ENCODE measurements at regions not wholly inside any gene's neighbourhood (a gene's known extent, or its start where the extent isn't known, plus 50 kb on each side); places are given as distances from the start of the nearest gene placed in this dataset.
"Not testable (repeated sequence)": the region's sequence is repeated elsewhere in the genome, so short reads cannot be mapped to it uniquely, and the experiment has no call there.

DNA sequence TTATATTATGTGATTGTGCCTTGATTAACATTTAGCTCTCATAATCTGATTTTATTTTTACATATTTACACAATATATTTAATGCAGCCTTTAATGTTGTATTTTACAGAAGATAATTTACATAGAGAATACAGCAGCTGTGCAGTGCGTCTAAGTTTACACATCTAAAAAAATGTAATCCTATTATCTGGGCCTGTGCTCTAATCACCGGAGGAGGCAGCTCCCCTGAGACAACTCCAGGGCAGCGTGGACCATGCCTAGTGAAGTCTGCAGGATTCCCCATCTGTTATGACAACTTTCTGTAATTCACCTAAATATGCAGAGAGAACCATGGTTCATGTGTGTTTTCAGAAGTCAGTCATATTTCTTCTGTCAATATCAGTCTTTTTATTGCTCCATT lies 1149.3 kb downstream of the TMEM121 start:
- H3K79me2 ChIP-seq (ENCODE audit: insufficient read depth); H3K27me3 ChIP-seq (replicated peaks; ENCODE audit: insufficient read depth); H3K36me3 ChIP-seq (ENCODE audit: low read depth); H3K9me3 ChIP-seq (ENCODE audit: low read depth); H3K9me2 ChIP-seq (ENCODE audit: insufficient read depth); H3K4me1 ChIP-seq (ENCODE audit: insufficient read depth); H3K4me3 ChIP-seq; in situ Hi-C loops (cut with MboI); H3K9ac ChIP-seq; H3K4me2 ChIP-seq (ENCODE audit: unreplicated experiment); H3K27ac ChIP-seq; H4K20me1 ChIP-seq (ENCODE audit: insufficient read depth); H3F3A ChIP-seq (ENCODE audit: insufficient read depth); H2AFZ ChIP-seq; DNase-seq: not testable (repeated sequence)
- WGBS, 2 experiments (ENCODE audit: low coverage in 1 of 2, low lambda C conversion rate in 2 of 2, missing lambda C conversion rate in 2 of 2) = 20 to 33% methylated on average over 3 of the region's 3 CpGs

DNA sequence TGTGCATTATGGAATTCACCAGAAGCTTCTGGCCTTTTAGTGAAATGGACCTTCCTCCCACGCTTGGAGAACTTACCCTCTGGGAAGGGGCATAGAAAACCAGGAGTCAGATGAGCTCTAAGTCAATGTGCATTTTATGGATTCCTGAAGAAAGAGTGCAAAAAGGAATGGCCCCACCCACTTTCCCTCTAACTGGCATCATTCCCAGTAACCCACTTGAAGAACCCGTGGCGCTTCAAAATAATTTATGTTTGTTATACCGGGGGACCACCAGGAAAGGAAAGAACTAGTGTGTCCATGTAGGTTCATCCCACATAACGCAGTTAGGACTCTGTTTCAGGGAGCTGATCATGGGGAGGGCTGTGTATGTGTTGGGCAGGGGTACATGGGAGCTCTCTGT lies 1153.4 kb downstream of the TMEM121 start:
- in situ Hi-C loops (cut with MboI) = no loop called here
- Histone ChIP-seq H3K9me3 (ENCODE audit: low read depth) (no peaks in the 10 kb centered on the region), H3K79me2 (ENCODE audit: insufficient read depth) (no peaks in the 10 kb centered on the region), H3K4me3 (no peak overlapping the region), H4K20me1 (ENCODE audit: insufficient read depth) (no peaks in the 10 kb centered on the region), H3K27me3 (replicated peaks; ENCODE audit: insufficient read depth) (no peaks in the 10 kb centered on the region), H3K36me3 (ENCODE audit: low read depth) (no peaks in the 10 kb centered on the region), H2AFZ (no peak overlapping the region), H3K9me2 (ENCODE audit: insufficient read depth) (no peaks in the 10 kb centered on the region), H3K9ac (no peak overlapping the region), H3K4me1 (ENCODE audit: insufficient read depth) (no peaks in the 10 kb centered on the region), H3K4me2 (ENCODE audit: unreplicated experiment) (no peak overlapping the region), H3K27ac (no peak overlapping the region), H3F3A (ENCODE audit: insufficient read depth) (no peaks in the 10 kb centered on the region)
- WGBS, 2 experiments (ENCODE audit: low coverage in 1 of 2, low lambda C conversion rate in 2 of 2, missing lambda C conversion rate in 2 of 2) = 17 to 28% methylated on average over 5 of the region's 5 CpGs
- DNase-seq = no peak
- no peak for TF ChIP-seq EZH2 (IDR thresholded peaks at IDR 0.05; ENCODE audit: insufficient read depth, poor library complexity, severe bottlenecking)
- no peak for TF ChIP-seq EZH2phosphoT487 (IDR thresholded peaks at IDR 0.05; ENCODE audit: insufficient read depth, low read depth)

DNA sequence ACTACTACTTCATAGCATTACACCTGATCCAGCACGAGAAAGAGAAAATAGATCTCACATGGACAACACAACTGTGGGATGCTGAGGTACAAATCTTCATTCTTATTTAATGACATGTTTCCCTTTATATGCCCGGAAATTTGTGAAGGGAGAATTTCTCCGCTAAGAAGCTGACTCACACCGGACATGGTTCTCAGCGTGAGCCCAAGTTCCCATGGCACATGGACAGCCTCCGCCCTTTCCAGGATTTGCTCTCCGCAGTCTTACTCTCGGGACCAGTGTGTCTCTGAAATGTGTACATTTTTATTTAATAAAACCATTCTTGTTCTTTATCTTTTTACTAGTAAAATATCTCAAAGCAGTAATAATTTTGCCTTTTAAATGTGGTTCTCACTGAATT lies 1154.8 kb downstream of the TMEM121 start:
- in situ Hi-C loops (cut with MboI) = no loop called here
- Histone ChIP-seq H3K4me2 (ENCODE audit: unreplicated experiment) (no peak overlapping the region), H3K27me3 (replicated peaks; ENCODE audit: insufficient read depth) (no peaks in the 10 kb centered on the region), H4K20me1 (ENCODE audit: insufficient read depth) (no peaks in the 10 kb centered on the region), H3K9me3 (ENCODE audit: low read depth) (no peaks in the 10 kb centered on the region), H3K4me1 (ENCODE audit: insufficient read depth) (no peaks in the 10 kb centered on the region), H2AFZ (no peak overlapping the region), H3K4me3 (no peak overlapping the region), H3K36me3 (ENCODE audit: low read depth) (no peaks in the 10 kb centered on the region), H3K9ac (no peak overlapping the region), H3K27ac (no peak overlapping the region), H3K9me2 (ENCODE audit: insufficient read depth) (no peaks in the 10 kb centered on the region), H3F3A (ENCODE audit: insufficient read depth) (no peaks in the 10 kb centered on the region), H3K79me2 (ENCODE audit: insufficient read depth) (no peaks in the 10 kb centered on the region)
- WGBS, 2 experiments (ENCODE audit: low coverage in 1 of 2, low lambda C conversion rate in 2 of 2, missing lambda C conversion rate in 2 of 2) = 35 to 40% methylated on average over 8 of the region's 8 CpGs
- no peak for TF ChIP-seq EZH2 (IDR thresholded peaks at IDR 0.05; ENCODE audit: insufficient read depth, poor library complexity, severe bottlenecking)
- TF ChIP-seq EZH2phosphoT487 (IDR thresholded peaks at IDR 0.05; ENCODE audit: insufficient read depth, low read depth) = no peak
- no peak for DNase-seq

DNA sequence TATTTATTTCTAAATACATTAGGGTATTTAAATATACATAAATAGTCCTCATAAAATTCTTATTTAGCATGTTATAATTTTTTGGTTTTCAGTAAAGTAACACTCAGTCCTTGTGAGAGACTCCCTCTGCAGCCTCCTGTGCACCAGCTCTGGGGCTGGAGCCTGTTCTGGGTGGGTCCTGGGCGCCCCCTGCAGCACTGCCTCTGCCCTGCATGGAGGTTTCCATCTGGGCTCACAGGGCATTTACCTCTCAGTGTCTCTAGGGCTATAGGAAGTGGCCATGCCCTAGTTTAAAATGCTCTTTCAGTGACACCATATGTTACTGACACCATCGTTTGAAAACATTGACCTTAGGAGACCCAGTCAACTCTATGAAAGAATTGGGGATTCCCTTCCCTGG lies 1155.2 kb downstream of the TMEM121 start:
- Histone ChIP-seq H3K9me3 (ENCODE audit: low read depth) (no peaks in the 10 kb centered on the region), H3K9ac (no peak overlapping the region), H3K27me3 (replicated peaks; ENCODE audit: insufficient read depth) (no peaks in the 10 kb centered on the region)

DNA sequence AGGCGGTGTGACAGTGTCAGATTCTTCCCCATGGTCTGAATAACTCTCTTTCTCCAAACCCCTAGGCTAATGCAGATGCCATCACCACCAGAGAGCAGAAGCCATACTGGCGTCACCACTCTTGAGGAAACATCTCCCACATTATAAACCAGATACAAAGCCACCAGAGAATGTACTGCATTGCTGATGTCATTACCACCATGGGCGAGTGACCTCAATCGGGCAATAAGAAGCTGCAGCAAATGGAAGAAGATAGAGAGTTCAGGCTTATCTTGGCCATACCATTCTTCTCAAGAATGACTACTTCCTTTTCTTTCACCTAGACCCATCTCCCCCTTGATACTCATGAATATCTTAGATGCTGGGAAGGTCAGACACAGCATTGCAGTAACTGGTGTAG lies 1157.2 kb downstream of the TMEM121 start:
- Histone ChIP-seq H3K4me2 (ENCODE audit: unreplicated experiment) (no peak overlapping the region), H3F3A (ENCODE audit: insufficient read depth) (no peaks in the 10 kb centered on the region), H3K9me3 (ENCODE audit: low read depth) (no peaks in the 10 kb centered on the region), H3K9ac (no peak overlapping the region), H3K4me3 (no peak overlapping the region), H3K4me1 (ENCODE audit: insufficient read depth) (no peaks in the 10 kb centered on the region), H3K9me2 (ENCODE audit: insufficient read depth) (no peaks in the 10 kb centered on the region), H4K20me1 (ENCODE audit: insufficient read depth) (no peaks in the 10 kb centered on the region), H3K36me3 (ENCODE audit: low read depth) (no peaks in the 10 kb centered on the region), H3K27me3 (replicated peaks; ENCODE audit: insufficient read depth) (no peaks in the 10 kb centered on the region), H3K79me2 (ENCODE audit: insufficient read depth) (no peaks in the 10 kb centered on the region), H2AFZ (no peak overlapping the region), H3K27ac (no peak overlapping the region)
- 22 to 28% methylated on average over 4 of the region's 4 CpGs for WGBS, 2 experiments (ENCODE audit: low coverage in 1 of 2, low lambda C conversion rate in 2 of 2, missing lambda C conversion rate in 2 of 2)
- in situ Hi-C loops (cut with MboI) = no loop called here
- DNase-seq = no peak
- TF ChIP-seq EZH2 (IDR thresholded peaks at IDR 0.05; ENCODE audit: insufficient read depth, poor library complexity, severe bottlenecking) = no peak
- TF ChIP-seq EZH2phosphoT487 (IDR thresholded peaks at IDR 0.05; ENCODE audit: insufficient read depth, low read depth) = no peak

More for the DNA sequence above, 1155.2 kb downstream of the TMEM121 start:
- 16 to 20% methylated on average over 2 of the region's 2 CpGs for WGBS, 2 experiments (ENCODE audit: low coverage in 1 of 2, low lambda C conversion rate in 2 of 2, missing lambda C conversion rate in 2 of 2)
- no peaks in the 10 kb centered on the region for H3K79me2 ChIP-seq (ENCODE audit: insufficient read depth)
- H3K4me2 ChIP-seq (ENCODE audit: unreplicated experiment) = no peak overlapping the region
- DNase-seq = no peak
- H3K4me3 ChIP-seq = no peak overlapping the region
- H3K4me1 ChIP-seq (ENCODE audit: insufficient read depth) = no peaks in the 10 kb centered on the region
- in situ Hi-C loops (cut with MboI) = no loop called here
- TF ChIP-seq EZH2 (IDR thresholded peaks at IDR 0.05; ENCODE audit: insufficient read depth, poor library complexity, severe bottlenecking) (no peak), EZH2phosphoT487 (IDR thresholded peaks at IDR 0.05; ENCODE audit: insufficient read depth, low read depth) (no peak)
- H4K20me1 ChIP-seq (ENCODE audit: insufficient read depth) = no peaks in the 10 kb centered on the region
- H3K36me3 ChIP-seq (ENCODE audit: low read depth) = no peaks in the 10 kb centered on the region
- no peak overlapping the region for H2AFZ ChIP-seq
- H3K9me2 ChIP-seq (ENCODE audit: insufficient read depth) = no peaks in the 10 kb centered on the region
- H3F3A ChIP-seq (ENCODE audit: insufficient read depth) = no peaks in the 10 kb centered on the region
- no peak overlapping the region for H3K27ac ChIP-seq
